ENCODE measurements at regions not wholly inside any gene's neighbourhood (a gene's known extent, or its start where the extent isn't known, plus 50 kb on each side); places are given as distances from the start of the nearest gene placed in this dataset.

DNA sequence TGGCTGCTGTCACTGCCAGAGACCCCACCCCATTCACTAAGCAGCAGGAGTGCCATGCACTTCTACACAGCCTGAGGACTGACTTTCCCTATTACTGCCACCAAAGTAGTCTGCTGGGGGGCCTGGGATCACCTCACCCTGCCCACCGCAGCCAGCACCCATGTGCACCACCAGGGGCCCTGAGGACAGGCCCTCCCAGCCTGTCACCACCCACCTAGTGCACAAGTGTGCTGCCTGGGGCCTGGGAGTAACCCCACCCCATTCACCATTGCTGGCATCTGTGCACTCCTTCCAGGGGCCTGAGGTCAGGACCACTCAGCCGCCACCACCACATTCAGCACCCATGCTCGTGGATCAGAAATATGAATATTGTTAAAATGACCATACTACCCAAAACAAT lies 247.8 kb upstream of the NCKAP5 start:
- DNase-seq (ENCODE audit: extremely low spot score): no peak
- TF ChIP-seq SP1 (IDR thresholded peaks at IDR 0.05) (no peak), ZNF384 (IDR thresholded peaks at IDR 0.05) (no peak), L3MBTL2 (conservative IDR thresholded peaks at IDR 0.05) (no peak), NFRKB (IDR thresholded peaks at IDR 0.05) (no peak), CTBP1 (IDR thresholded peaks at IDR 0.05; ENCODE audit: borderline replicate concordance) (no peak), ARNT (IDR thresholded peaks at IDR 0.05) (no peak), FOXM1 (IDR thresholded peaks at IDR 0.05; ENCODE audit: borderline replicate concordance) (no peak), FOXK2 (IDR thresholded peaks at IDR 0.05) (no peak), TARDBP (IDR thresholded peaks at IDR 0.05) (no peak)
- ChIA-PET POLR2A (no interaction called here), CTCF (no interaction called here)

DNA sequence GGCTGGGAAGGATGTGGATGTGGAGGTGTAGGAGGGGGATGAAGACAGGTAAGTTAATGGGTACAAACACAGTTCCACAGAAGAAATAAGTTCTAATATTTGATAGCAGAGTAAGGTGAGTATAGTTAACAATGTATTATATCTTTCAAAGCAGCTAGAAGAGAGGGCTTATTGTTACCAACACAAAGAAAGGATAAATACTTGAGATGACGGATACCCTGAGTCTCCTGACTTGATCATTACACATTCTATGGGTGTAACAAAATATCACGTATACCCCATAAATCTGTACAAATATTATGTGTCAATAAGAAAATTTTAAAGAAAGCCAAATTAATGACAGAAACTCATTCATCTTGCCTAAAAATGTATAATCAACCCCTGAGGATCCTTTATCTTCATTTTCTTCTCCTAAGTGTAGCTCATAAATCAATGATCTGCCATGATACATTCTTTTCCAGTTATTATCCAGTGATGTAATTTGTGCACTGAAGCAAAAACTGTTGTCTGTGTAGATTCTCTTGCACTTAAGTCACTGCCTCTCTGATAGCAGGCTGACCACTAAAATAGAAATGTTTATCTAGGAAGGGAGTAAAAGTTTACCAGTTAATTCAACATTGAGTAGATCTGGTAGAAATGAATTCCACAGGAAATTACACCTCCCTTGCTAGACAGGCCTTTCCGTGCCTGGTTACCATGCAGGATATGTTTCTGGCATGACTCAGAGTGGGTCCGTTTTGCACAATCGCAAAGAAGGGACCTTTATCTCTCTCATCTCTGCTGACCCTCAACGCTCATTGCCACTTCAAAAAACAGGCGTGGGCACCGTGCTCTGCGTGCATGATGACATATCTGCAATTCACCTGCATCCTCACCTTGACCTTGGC lies 249.7 kb upstream of the NCKAP5 start:
- TF ChIP-seq HDGF (IDR thresholded peaks at IDR 0.05; ENCODE audit: borderline replicate concordance) (no peak), L3MBTL2 (conservative IDR thresholded peaks at IDR 0.05) (no peak), FOXA1 (IDR thresholded peaks at IDR 0.05) (no peak), FOXK2 (IDR thresholded peaks at IDR 0.05) (no peak), ZNF384 (IDR thresholded peaks at IDR 0.05) (no peak), CTBP1 (IDR thresholded peaks at IDR 0.05; ENCODE audit: borderline replicate concordance) (no peak), SP1 (IDR thresholded peaks at IDR 0.05) (no peak), BHLHE40 (IDR thresholded peaks at IDR 0.05; ENCODE audit: borderline replicate concordance) (no peak), FOXM1 (IDR thresholded peaks at IDR 0.05; ENCODE audit: borderline replicate concordance) (no peak), LEF1 (IDR thresholded peaks at IDR 0.05; ENCODE audit: borderline replicate concordance) (no peak), ELF4 (IDR thresholded peaks at IDR 0.05) (no peak)
- TF ChIP-seq, protein P1, sequence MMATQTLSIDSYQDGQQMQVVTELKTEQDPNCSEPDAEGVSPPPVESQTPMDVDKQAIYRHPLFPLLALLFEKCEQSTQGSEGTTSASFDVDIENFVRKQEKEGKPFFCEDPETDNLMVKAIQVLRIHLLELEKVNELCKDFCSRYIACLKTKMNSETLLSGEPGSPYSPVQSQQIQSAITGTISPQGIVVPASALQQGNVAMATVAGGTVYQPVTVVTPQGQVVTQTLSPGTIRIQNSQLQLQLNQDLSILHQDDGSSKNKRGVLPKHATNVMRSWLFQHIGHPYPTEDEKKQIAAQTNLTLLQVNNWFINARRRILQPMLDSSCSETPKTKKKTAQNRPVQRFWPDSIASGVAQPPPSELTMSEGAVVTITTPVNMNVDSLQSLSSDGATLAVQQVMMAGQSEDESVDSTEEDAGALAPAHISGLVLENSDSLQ (IDR thresholded peaks at IDR 0.05): no peak
- peak; percentile 9 for DNase-seq (ENCODE audit: extremely low spot score)
- ChIA-PET POLR2A (no interaction called here), CTCF (interaction anchor here (1.0 kb wide), 1 partner anchor 38 kb away, joined by 3 read pairs; no protein-coding TSS in a partner anchor)

- no peak for DNase-seq (ENCODE audit: extremely low spot score)
- TF ChIP-seq ZNF384 (IDR thresholded peaks at IDR 0.05) (no peak), SUZ12 (IDR thresholded peaks at IDR 0.05) (no peak), FOXK2 (IDR thresholded peaks at IDR 0.05) (no peak), L3MBTL2 (conservative IDR thresholded peaks at IDR 0.05) (no peak), FOXA1 (IDR thresholded peaks at IDR 0.05) (no peak), HDGF (IDR thresholded peaks at IDR 0.05; ENCODE audit: borderline replicate concordance) (no peak), FOXM1 (IDR thresholded peaks at IDR 0.05; ENCODE audit: borderline replicate concordance) (no peak), ARNT (IDR thresholded peaks at IDR 0.05) (no peak), CTBP1 (IDR thresholded peaks at IDR 0.05; ENCODE audit: borderline replicate concordance) (no peak), BHLHE40 (IDR thresholded peaks at IDR 0.05; ENCODE audit: borderline replicate concordance) (no peak), SP1 (IDR thresholded peaks at IDR 0.05) (no peak), NFRKB (IDR thresholded peaks at IDR 0.05) (no peak)
- TF ChIP-seq, protein P1 (IDR thresholded peaks at IDR 0.05): no peak
- ChIA-PET CTCF (no interaction called here), POLR2A (no interaction called here)
Measured at GRCh38 chr2:133818661-133819060, 250.4 kb upstream of the NCKAP5 start.

- CTCF ChIA-PET: interaction anchor here (0.6 kb wide), 1 partner anchor 700 kb away, joined by 3 read pairs; no protein-coding TSS in a partner anchor
- TF ChIP-seq TARDBP (IDR thresholded peaks at IDR 0.05) (no peak), FOXM1 (IDR thresholded peaks at IDR 0.05; ENCODE audit: borderline replicate concordance) (no peak), ARNT (IDR thresholded peaks at IDR 0.05) (no peak), SUZ12 (IDR thresholded peaks at IDR 0.05) (no peak), HDGF (IDR thresholded peaks at IDR 0.05; ENCODE audit: borderline replicate concordance) (no peak)
- POLR2A ChIA-PET: no interaction called here
- DNase-seq (ENCODE audit: extremely low spot score): no peak
Measured at GRCh38 chr2:133819906-133820305, 251.6 kb upstream of the NCKAP5 start.

- POLR2A ChIA-PET: no interaction called here
Measured at GRCh38 chr2:133821107-133821760, 253.0 kb upstream of the NCKAP5 start.

More at GRCh38 chr2:133821107-133821760, 253.0 kb upstream of the NCKAP5 start:
- DNase-seq (ENCODE audit: extremely low spot score): no peak
- TF ChIP-seq SUZ12 (IDR thresholded peaks at IDR 0.05) (no peak), HDGF (IDR thresholded peaks at IDR 0.05; ENCODE audit: borderline replicate concordance) (no peak), SP1 (IDR thresholded peaks at IDR 0.05) (no peak), CTBP1 (IDR thresholded peaks at IDR 0.05; ENCODE audit: borderline replicate concordance) (no peak), LEF1 (IDR thresholded peaks at IDR 0.05; ENCODE audit: borderline replicate concordance) (no peak), FOXK2 (IDR thresholded peaks at IDR 0.05) (no peak), ZNF384 (IDR thresholded peaks at IDR 0.05) (no peak), ARNT (IDR thresholded peaks at IDR 0.05) (no peak), ELF4 (IDR thresholded peaks at IDR 0.05) (no peak), NFRKB (IDR thresholded peaks at IDR 0.05) (no peak), FOXA1 (IDR thresholded peaks at IDR 0.05) (no peak), BHLHE40 (IDR thresholded peaks at IDR 0.05; ENCODE audit: borderline replicate concordance) (no peak), TARDBP (IDR thresholded peaks at IDR 0.05) (no peak), L3MBTL2 (conservative IDR thresholded peaks at IDR 0.05) (no peak), FOXM1 (IDR thresholded peaks at IDR 0.05; ENCODE audit: borderline replicate concordance) (no peak)
- TF ChIP-seq, protein P1 (IDR thresholded peaks at IDR 0.05): no peak
- CTCF ChIA-PET: interaction anchor here (0.6 kb wide), 1 partner anchor 425 kb away, joined by 5 read pairs; no protein-coding TSS in a partner anchor
